OCI-LY1 (cell line): ENCODE measurements at regions not wholly inside any gene's neighbourhood (a gene's known extent, or its start where the extent isn't known, plus 50 kb on each side); places are given as distances from the start of the nearest gene placed in this dataset.

ENCODE experiments used
- CTCF ChIP-seq: fragments of 200-600 bp; sonication (generic), shearing (Covaris generic); IDR thresholded peaks from 2 replicates; pipeline ENCODE4 v1.5.1; 2017; ENCODE audit warnings: mild to moderate bottlenecking, antibody characterized with exemption, low read length, moderate library complexity, mixed read lengths
- EZH2 ChIP-seq: fragments of 200-600 bp; sonication (generic), shearing (Covaris generic); IDR thresholded peaks from 2 replicates; pipeline ENCODE4 v1.8.0; 2017; ENCODE audit warnings: borderline replicate concordance, mixed run types, mild to moderate bottlenecking, antibody characterized with exemption, low read length, moderate library complexity, mixed read lengths

- no peak for TF ChIP-seq CTCF
- no peak for TF ChIP-seq EZH2
Observed at GRCh38 chr7:21169667-21170580, 258.0 kb upstream of the SP4 start.
